CD14-positive monocyte (primary cell): ENCODE measurements at regions not wholly inside any gene's neighbourhood (a gene's known extent, or its start where the extent isn't known, plus 50 kb on each side); places are given as distances from the start of the nearest gene placed in this dataset.

Source experiments
- DNase-seq, 3 donors: peaks; one replicate each; pipeline ENCODE4 v3.0.0-alpha.2; 2011 to 2022
- H2AFZ ChIP-seq: 2 replicates; pipeline ENCODE4 v1.6.0; 2012; ENCODE audit warnings: mild to moderate bottlenecking, low read depth, low read length, inconsistent platforms; ENCODE audit not compliant: insufficient read depth, poor library complexity, severe bottlenecking
- H3K27ac ChIP-seq, 2 donors: 1 replicate in 1 of 2; 2 replicates in 1 of 2; pipeline ENCODE4 v1.5.1; 2012 to 2013; ENCODE audit warnings: low read length in 2 of 2, control low read depth in 1 of 2, inconsistent platforms in 1 of 2, low read depth in 1 of 2, mild to moderate bottlenecking in 1 of 2
- H3K27me3 ChIP-seq, 2 donors: one replicate each; pipeline versions ENCODE4 v1.6.0 to v1.6.1; 2011 to 2013; ENCODE audit warnings: low read length in 2 of 2; ENCODE audit not compliant: control insufficient read depth in 2 of 2, insufficient read depth in 2 of 2
- H3K36me3 ChIP-seq, 2 donors: replicated peaks in 1 of 2; 1 replicate in 1 of 2; 2 replicates in 1 of 2; pipeline versions ENCODE4 v1.5.1 to v1.6.1; 2012 to 2013; ENCODE audit warnings: low read length in 2 of 2, control low read depth in 1 of 2, inconsistent platforms in 1 of 2, mild to moderate bottlenecking in 1 of 2; ENCODE audit not compliant: insufficient read depth in 2 of 2, control insufficient read depth in 1 of 2
- H3K4me1 ChIP-seq, 2 donors: 1 replicate in 1 of 2; 2 replicates in 1 of 2; pipeline versions ENCODE4 v1.5.1 to v1.6.1; 2012 to 2013; ENCODE audit warnings: low read length in 2 of 2, control low read depth in 1 of 2, inconsistent platforms in 1 of 2, mild to moderate bottlenecking in 1 of 2, moderate library complexity in 1 of 2; ENCODE audit not compliant: insufficient read depth in 2 of 2, control insufficient read depth in 1 of 2
- H3K4me2 ChIP-seq: replicated peaks from 2 replicates; pipeline ENCODE3; 2012; ENCODE audit warnings: low read length, moderate library complexity, mild to moderate bottlenecking; ENCODE audit not compliant: poor library complexity, severe bottlenecking; ENCODE audit errors: extremely low read depth
- H3K4me3 ChIP-seq, 3 experiments: fragments of 200-600 bp in 1 of 3; sonication (generic) in 1 of 3; replicated peaks in 1 of 3; 1 replicate in 2 of 3; 2 replicates in 1 of 3; pipeline ENCODE4 v1.5.1; 2011 to 2013; ENCODE audit warnings: low read length in 3 of 3, mild to moderate bottlenecking in 3 of 3, control low read depth in 2 of 3, low read depth in 2 of 3, inconsistent platforms in 1 of 3, moderate library complexity in 1 of 3
- H3K79me2 ChIP-seq: 2 replicates; pipeline ENCODE4 v1.6.0; 2012; ENCODE audit warnings: mild to moderate bottlenecking, control low read depth, inconsistent platforms, low read length, moderate library complexity; ENCODE audit not compliant: insufficient read depth
- H3K9ac ChIP-seq: 2 replicates; pipeline ENCODE4 v1.6.0; 2017; ENCODE audit warnings: low read length, mild to moderate bottlenecking; ENCODE audit not compliant: insufficient read depth, poor library complexity, severe bottlenecking
- H3K9me3 ChIP-seq, 2 donors: replicated peaks in 1 of 2; 1 replicate in 1 of 2; 2 replicates in 1 of 2; pipeline versions ENCODE4 v1.5.1 to v1.6.1; 2012 to 2013; ENCODE audit warnings: low read length in 2 of 2, control low read depth in 1 of 2; ENCODE audit not compliant: control insufficient read depth in 1 of 2, insufficient read depth in 1 of 2
- H4K20me1 ChIP-seq: 2 replicates; pipeline ENCODE4 v1.6.0; 2012; ENCODE audit warnings: mild to moderate bottlenecking, low read length, control low read depth, moderate library complexity; ENCODE audit not compliant: insufficient read depth
- H3K27ac Mint-ChIP-seq, 7 donors: one replicate each; pipeline ENCODE4 v1.8.0; 2020; ENCODE audit warnings: mild to moderate bottlenecking in 7 of 7, mixed read lengths in 7 of 7, moderate library complexity in 6 of 7, inconsistent platforms in 2 of 7
- H3K27me3 Mint-ChIP-seq, 3 donors: one replicate each; pipeline ENCODE4 v1.8.0; 2021 to 2022; ENCODE audit warnings: low read depth in 3 of 3, mild to moderate bottlenecking in 3 of 3, mixed read lengths in 3 of 3, moderate library complexity in 3 of 3, inconsistent platforms in 1 of 3
- H3K36me3 Mint-ChIP-seq, 2 donors: one replicate each; pipeline ENCODE4 v1.8.0; 2020; ENCODE audit warnings: mixed read lengths in 2 of 2, inconsistent platforms in 1 of 2, mild to moderate bottlenecking in 1 of 2
- H3K4me1 Mint-ChIP-seq: one replicate; pipeline ENCODE4 v1.8.0; 2020; ENCODE audit warnings: mild to moderate bottlenecking, mixed read lengths
- H3K4me3 Mint-ChIP-seq, 2 donors: one replicate each; pipeline ENCODE4 v1.8.0; 2020; ENCODE audit warnings: mild to moderate bottlenecking in 2 of 2, mixed read lengths in 2 of 2, moderate library complexity in 1 of 2
- H3K9me3 Mint-ChIP-seq, 7 donors: one replicate each; pipeline ENCODE4 v1.8.0; 2020 to 2022; ENCODE audit warnings: mixed read lengths in 7 of 7, mild to moderate bottlenecking in 6 of 7, moderate library complexity in 6 of 7, inconsistent platforms in 2 of 7
- CTCF ChIP-seq: fragments of 200-600 bp; IDR thresholded peaks from one replicate; pipeline ENCODE4 v1.8.0; 2022; ENCODE audit warnings: antibody characterized with exemption, mild to moderate bottlenecking
- WGBS: methylation state at CpG from one replicate; pipeline ENCODE4 v1.1.5; 2013; ENCODE audit warnings: missing lambda C conversion rate; ENCODE audit not compliant: insufficient coverage; 5-methylcytosine and 5-hydroxymethylcytosine counted together
- intact Hi-C, 2 donors: fragments of 100-400 bp; cut with micrococcal nuclease; formaldehyde crosslinking; loops; one replicate each; pipeline versions ENCODE4 v1.15.0 to v1.15.1; 2023

GRCh38 chr5:28737682-28738081, 1699.3 kb upstream of the CDH9 start:
- no peak overlapping the region for H3K9ac ChIP-seq
- Mint-ChIP-seq H3K4me3 (no peak overlapping the region), H3K4me1 (no peaks in the 10 kb centered on the region), H3K27ac (no peak overlapping the region), H3K27me3 (no peaks in the 10 kb centered on the region), H3K36me3 (no peaks in the 10 kb centered on the region), H3K9me3 (peaks cover 0 to 11% (median 0%) of the 10 kb centered on the region in 7 donors)
- TF ChIP-seq CTCF: no peak
- H3K4me1 ChIP-seq: no peaks in the 10 kb centered on the region
- no peak overlapping the region for H3K4me2 ChIP-seq
- H3K79me2 ChIP-seq: no peaks in the 10 kb centered on the region
- H3K27me3 ChIP-seq: no peaks in the 10 kb centered on the region
- DNase-seq: no peak
- H4K20me1 ChIP-seq: no peaks in the 10 kb centered on the region
- no peak overlapping the region for H3K27ac ChIP-seq
- no peaks in the 10 kb centered on the region for H3K36me3 ChIP-seq
- no peaks in the 10 kb centered on the region for H3K9me3 ChIP-seq
- WGBS: no CpG with 5 or more reads among the region's 2 CpGs
- H2AFZ ChIP-seq: no peak overlapping the region
- H3K4me3 ChIP-seq: no peak overlapping the region
- intact Hi-C loops: no loop called here

- no peak overlapping the region for H3K4me3 ChIP-seq
- no peak overlapping the region for H3K27ac ChIP-seq
- Mint-ChIP-seq H3K27ac (no peak overlapping the region), H3K4me1 (no peaks in the 10 kb centered on the region), H3K4me3 (no peak overlapping the region), H3K27me3 (no peaks in the 10 kb centered on the region), H3K36me3 (no peaks in the 10 kb centered on the region), H3K9me3 (peaks cover 0 to 11% (median 0%) of the 10 kb centered on the region in 7 donors)
- H4K20me1 ChIP-seq: no peaks in the 10 kb centered on the region
- no peaks in the 10 kb centered on the region for H3K4me1 ChIP-seq
- intact Hi-C loops: no loop called here
- TF ChIP-seq CTCF: no peak
- H3K27me3 ChIP-seq: no peaks in the 10 kb centered on the region
- H3K9me3 ChIP-seq: no peaks in the 10 kb centered on the region
- no peaks in the 10 kb centered on the region for H3K36me3 ChIP-seq
- no peak overlapping the region for H2AFZ ChIP-seq
- H3K4me2 ChIP-seq: no peak overlapping the region
- H3K9ac ChIP-seq: no peak overlapping the region
- no peaks in the 10 kb centered on the region for H3K79me2 ChIP-seq
- no peak for DNase-seq
Measured at GRCh38 chr5:28737222-28737621, 1698.8 kb upstream of the CDH9 start.
